ENCODE measurements at regions not wholly inside any gene's neighbourhood (a gene's known extent, or its start where the extent isn't known, plus 50 kb on each side); places are given as distances from the start of the nearest gene placed in this dataset.

- no peak for TF ChIP-seq CTCF (conservative IDR thresholded peaks at IDR 0.05)
- no peak for TF ChIP-seq EZH2 (IDR thresholded peaks at IDR 0.05; ENCODE audit: low read depth)
Measured at GRCh38 chr2:56693501-56693900, 509.7 kb downstream of the CCDC85A start.

Measured in PC-9 (cell line).